ENCODE measurements at regions not wholly inside any gene's neighbourhood (a gene's known extent, or its start where the extent isn't known, plus 50 kb on each side); places are given as distances from the start of the nearest gene placed in this dataset.

DNA sequence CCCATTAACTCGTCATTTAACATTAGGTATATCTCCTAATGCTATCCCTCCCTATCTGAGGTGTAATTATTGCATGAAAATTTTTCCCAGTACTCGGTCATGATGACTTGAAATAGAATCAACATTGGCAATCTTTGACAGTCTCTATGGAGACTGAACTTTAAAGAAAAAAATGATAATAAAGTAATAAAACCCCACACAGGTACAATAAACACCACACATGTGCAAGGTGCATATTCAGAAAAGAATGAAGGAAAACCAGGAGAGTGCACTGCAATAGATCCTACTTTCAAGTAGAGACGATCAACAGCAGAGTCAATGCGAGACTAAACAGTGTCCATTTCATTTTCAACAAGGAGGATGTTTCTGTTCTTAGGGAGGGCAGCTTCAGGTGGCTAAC lies 1253.8 kb upstream of the TMEM132C start:
- Histone ChIP-seq H3K4me3 (no peak overlapping the region), H3K27ac (no peak overlapping the region), H3K27me3 (no peaks in the 10 kb centered on the region), H3K4me1 (no peaks in the 10 kb centered on the region), H3K9me3 (no peaks in the 10 kb centered on the region), H3K36me3 (no peaks in the 10 kb centered on the region)
- no peak for TF ChIP-seq POLR2A (IDR thresholded peaks at IDR 0.05)
- no peak for TF ChIP-seq CTCF (IDR thresholded peaks at IDR 0.05)
- no peak for DNase-seq
- intact Hi-C loops (cut with DNase I) = no loop called here
- 69 to 73% methylated on average over 2 to 4 of the region's 4 CpGs for WGBS, 2 donors

DNA sequence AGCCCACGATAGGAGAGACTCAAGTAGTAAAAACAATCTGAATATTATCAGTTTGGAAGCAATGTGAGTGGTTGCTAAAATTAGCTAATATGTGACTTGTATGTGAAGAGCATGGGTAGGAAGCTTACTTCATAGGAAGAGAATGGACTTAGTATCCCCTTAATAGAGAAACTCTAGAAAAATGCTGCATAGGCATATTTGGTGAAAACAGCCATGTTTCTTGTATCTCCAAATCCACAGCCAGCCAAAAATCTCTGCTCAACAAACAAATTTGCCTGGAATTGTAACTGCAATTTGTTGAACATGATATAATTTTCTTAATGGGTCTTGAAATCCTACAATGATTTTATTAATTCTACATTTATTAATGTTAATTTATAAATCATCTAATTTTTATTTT lies 1252.9 kb upstream of the TMEM132C start:
- DNase-seq = no peak
- TF ChIP-seq CTCF (IDR thresholded peaks at IDR 0.05) (no peak), POLR2A (IDR thresholded peaks at IDR 0.05) (no peak)
- H3K4me1 ChIP-seq = no peaks in the 10 kb centered on the region
- no peaks in the 10 kb centered on the region for H3K27me3 ChIP-seq
- intact Hi-C loops (cut with DNase I) = no loop called here
- no peak overlapping the region for H3K4me3 ChIP-seq
- WGBS, 2 donors = 50 to 82% methylated on average over 1 of the region's 1 CpG
- H3K36me3 ChIP-seq = no peaks in the 10 kb centered on the region
- H3K9me3 ChIP-seq = no peaks in the 10 kb centered on the region
- H3K27ac ChIP-seq = no peak overlapping the region

- WGBS, 2 donors = 43 to 85% methylated on average over 2 of the region's 2 CpGs
- Histone ChIP-seq H3K9me3 (no peaks in the 10 kb centered on the region), H3K4me1 (no peaks in the 10 kb centered on the region), H3K4me3 (no peak overlapping the region), H3K36me3 (no peaks in the 10 kb centered on the region), H3K27me3 (peaks cover 0 to 7% (median 0%) of the 10 kb centered on the region in 4 donors), H3K27ac (no peak overlapping the region)
- intact Hi-C loops (cut with DNase I) = no loop called here
- no peak for TF ChIP-seq POLR2A (IDR thresholded peaks at IDR 0.05)
- TF ChIP-seq CTCF (IDR thresholded peaks at IDR 0.05) = no peak
- DNase-seq = no peak
These were observed 1242.2 kb upstream of the TMEM132C start for GRCh38 chr12:127024791-127025190.

- WGBS, 2 donors = 43 to 50% methylated on average over 1 of the region's 1 CpG
- no peaks in the 10 kb centered on the region for H3K4me1 ChIP-seq
- no peak overlapping the region for H3K27ac ChIP-seq
- no peak for DNase-seq
- TF ChIP-seq POLR2A (IDR thresholded peaks at IDR 0.05) (no peak), CTCF (IDR thresholded peaks at IDR 0.05) (peak in 1 of 6 experiments; percentile 33)
- H3K36me3 ChIP-seq = no peaks in the 10 kb centered on the region
- H3K27me3 ChIP-seq = peaks cover 0 to 7% (median 0%) of the 10 kb centered on the region in 4 donors
- no peaks in the 10 kb centered on the region for H3K9me3 ChIP-seq
- intact Hi-C loops (cut with DNase I) = no loop called here
- H3K4me3 ChIP-seq = no peak overlapping the region
These were observed 1241.4 kb upstream of the TMEM132C start for GRCh38 chr12:127025545-127025944.

DNA sequence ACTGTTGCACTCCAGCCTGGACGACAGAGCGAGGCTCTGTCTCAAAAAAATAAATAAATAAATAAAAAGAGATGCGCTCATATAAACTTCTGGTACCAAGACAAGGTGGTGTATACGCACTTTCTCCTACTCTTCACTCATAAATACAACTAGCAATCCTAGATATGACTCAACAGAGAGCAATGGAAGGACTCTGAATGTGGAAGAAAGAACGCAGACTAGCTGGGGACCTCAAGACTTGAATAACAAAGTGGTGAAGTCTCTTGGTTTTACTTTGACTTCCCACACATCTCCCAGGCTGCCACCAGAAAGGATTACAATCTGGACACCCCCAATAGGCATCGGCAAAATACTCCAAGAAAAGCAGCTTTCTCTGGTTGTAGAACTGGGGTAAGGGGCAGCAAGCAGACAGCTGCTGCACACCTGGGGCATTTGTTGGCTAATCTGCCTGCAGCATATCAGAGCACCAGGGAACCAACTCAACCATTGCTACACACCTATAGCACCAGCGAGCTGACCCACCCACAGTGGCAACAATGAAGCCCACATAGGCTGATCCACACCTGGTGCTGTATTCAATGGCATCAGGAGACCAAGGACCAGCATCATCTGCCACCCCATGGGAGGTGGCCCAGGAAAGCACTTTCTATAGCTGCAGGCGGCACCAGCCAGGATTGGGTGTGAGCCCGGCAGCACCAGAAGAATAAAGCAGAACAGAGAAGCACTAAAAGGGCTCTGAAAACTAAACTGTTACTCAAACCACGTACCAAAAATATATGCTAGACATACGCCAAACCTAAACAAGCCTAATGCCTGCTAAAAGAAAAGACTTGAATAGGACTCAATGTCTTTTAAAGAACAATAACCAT lies 1231.7 kb upstream of the TMEM132C start:
- intact Hi-C loops (cut with DNase I) = no loop called here
- no peaks in the 10 kb centered on the region for H3K4me1 ChIP-seq
- H3K36me3 ChIP-seq = no peaks in the 10 kb centered on the region
- no peak overlapping the region for H3K27ac ChIP-seq
- TF ChIP-seq POLR2A (IDR thresholded peaks at IDR 0.05) = no peak
- TF ChIP-seq CTCF (IDR thresholded peaks at IDR 0.05) = no peak
- no peak overlapping the region for H3K4me3 ChIP-seq
- H3K27me3 ChIP-seq = no peaks in the 10 kb centered on the region
- DNase-seq = no peak
- 80 to 82% methylated on average over 10 to 11 of the region's 11 CpGs for WGBS, 2 donors
- H3K9me3 ChIP-seq = no peaks in the 10 kb centered on the region
